ENCODE measurements at regions not wholly inside any gene's neighbourhood (a gene's known extent, or its start where the extent isn't known, plus 50 kb on each side); places are given as distances from the start of the nearest gene placed in this dataset.
"Not testable (repeated sequence)": the region's sequence is repeated elsewhere in the genome, so short reads cannot be mapped to it uniquely, and the experiment has no call there.

DNA sequence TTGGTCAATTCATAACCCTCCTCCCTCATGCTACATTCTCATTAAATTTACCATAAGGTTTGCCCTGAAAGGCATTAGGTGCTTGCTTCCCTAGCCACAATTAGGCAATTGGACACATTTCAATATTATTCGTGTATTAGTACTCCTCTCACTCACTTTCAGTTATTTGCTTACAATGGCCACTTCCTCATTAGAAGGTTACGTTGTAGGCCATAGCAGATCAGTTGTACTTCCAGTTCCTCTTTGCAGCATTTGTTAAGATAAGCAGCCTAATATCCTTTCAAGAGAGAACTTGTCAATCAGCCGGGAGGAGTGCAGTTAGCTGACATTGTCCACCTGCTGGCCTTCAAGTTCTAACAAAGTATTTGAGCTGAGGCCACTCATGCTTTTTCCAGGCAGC lies 1017.2 kb downstream of the PCDH7 start:
- no peak for DNase-seq
- H3K27me3 ChIP-seq (ENCODE audit: low read length): no peaks in the 10 kb centered on the region
- no peaks in the 10 kb centered on the region for H3K79me2 ChIP-seq (ENCODE audit: low read length)
- H3K4me3 ChIP-seq (ENCODE audit: low read length): no peak overlapping the region
- H3K9me2 ChIP-seq (replicated peaks; ENCODE audit: low read length): no peaks in the 10 kb centered on the region
- H3K4me1 ChIP-seq (ENCODE audit: insufficient read depth, low read length): no peaks in the 10 kb centered on the region
- no peak overlapping the region for H3K9ac ChIP-seq (ENCODE audit: low read length)
- H2AFZ ChIP-seq (ENCODE audit: low read length): no peak overlapping the region
- no peaks in the 10 kb centered on the region for H3K36me3 ChIP-seq (ENCODE audit: low read depth, low read length)
- TF ChIP-seq EZH2phosphoT487 (IDR thresholded peaks at IDR 0.05; ENCODE audit: borderline replicate concordance, low read length): no peak
- TF ChIP-seq, protein P1, sequence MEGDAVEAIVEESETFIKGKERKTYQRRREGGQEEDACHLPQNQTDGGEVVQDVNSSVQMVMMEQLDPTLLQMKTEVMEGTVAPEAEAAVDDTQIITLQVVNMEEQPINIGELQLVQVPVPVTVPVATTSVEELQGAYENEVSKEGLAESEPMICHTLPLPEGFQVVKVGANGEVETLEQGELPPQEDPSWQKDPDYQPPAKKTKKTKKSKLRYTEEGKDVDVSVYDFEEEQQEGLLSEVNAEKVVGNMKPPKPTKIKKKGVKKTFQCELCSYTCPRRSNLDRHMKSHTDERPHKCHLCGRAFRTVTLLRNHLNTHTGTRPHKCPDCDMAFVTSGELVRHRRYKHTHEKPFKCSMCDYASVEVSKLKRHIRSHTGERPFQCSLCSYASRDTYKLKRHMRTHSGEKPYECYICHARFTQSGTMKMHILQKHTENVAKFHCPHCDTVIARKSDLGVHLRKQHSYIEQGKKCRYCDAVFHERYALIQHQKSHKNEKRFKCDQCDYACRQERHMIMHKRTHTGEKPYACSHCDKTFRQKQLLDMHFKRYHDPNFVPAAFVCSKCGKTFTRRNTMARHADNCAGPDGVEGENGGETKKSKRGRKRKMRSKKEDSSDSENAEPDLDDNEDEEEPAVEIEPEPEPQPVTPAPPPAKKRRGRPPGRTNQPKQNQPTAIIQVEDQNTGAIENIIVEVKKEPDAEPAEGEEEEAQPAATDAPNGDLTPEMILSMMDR (conservative IDR thresholded peaks at IDR 0.05; ENCODE audit: low read depth, low read length): no peak
- TF ChIP-seq EZH2 (IDR thresholded peaks at IDR 0.05; ENCODE audit: low read length, unreplicated experiment): no peak
- H3K4me2 ChIP-seq (ENCODE audit: low read length): no peak overlapping the region
- ATAC-seq: no peak
- no TSS peak for BruUV-seq (replicated peaks)
- no peaks in the 10 kb centered on the region for H4K20me1 ChIP-seq (ENCODE audit: low read length)
- H3F3A ChIP-seq (ENCODE audit: low read length, unreplicated experiment): no peaks in the 10 kb centered on the region
- CTCF ChIA-PET: no interaction called here
- H3K9me3 ChIP-seq (ENCODE audit: low read length): no peaks in the 10 kb centered on the region
- intact Hi-C loops (cut with micrococcal nuclease): no loop called here
- H3K27ac ChIP-seq (ENCODE audit: low read length): no peak overlapping the region
- POLR2A ChIA-PET (ENCODE audit: unreplicated experiment): interaction anchor here (0.6 kb wide), 1 partner anchor 42 kb away, joined by 6 read pairs; no protein-coding TSS in a partner anchor

DNA sequence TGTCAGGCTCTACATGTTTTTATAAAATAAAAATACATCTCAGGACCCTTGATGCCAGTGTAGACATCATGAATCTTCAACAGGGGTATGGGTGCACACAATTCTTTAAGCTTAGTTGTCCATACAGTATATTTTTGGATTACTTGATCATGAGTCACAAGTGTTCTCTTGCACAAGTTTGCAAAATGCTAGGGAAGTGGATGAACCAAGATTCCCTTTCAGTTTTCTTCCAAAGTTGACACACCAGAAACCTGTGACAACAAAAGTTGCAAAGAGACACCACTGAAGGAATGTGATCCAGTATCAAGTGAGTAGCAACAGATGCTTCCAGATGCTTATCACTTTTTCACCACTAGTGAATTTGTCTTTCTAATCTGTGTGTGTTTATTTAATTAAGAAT lies 1021.2 kb downstream of the PCDH7 start:
- Histone ChIP-seq H2AFZ (ENCODE audit: low read length) (no peak overlapping the region), H3K4me3 (ENCODE audit: low read length) (no peak overlapping the region), H3K9ac (ENCODE audit: low read length) (no peak overlapping the region), H3K79me2 (ENCODE audit: low read length) (no peaks in the 10 kb centered on the region), H3K4me1 (ENCODE audit: insufficient read depth, low read length) (no peaks in the 10 kb centered on the region), H3K27me3 (ENCODE audit: low read length) (no peaks in the 10 kb centered on the region), H3K4me2 (ENCODE audit: low read length) (no peak overlapping the region), H3F3A (ENCODE audit: low read length, unreplicated experiment) (no peaks in the 10 kb centered on the region), H3K27ac (ENCODE audit: low read length) (no peak overlapping the region), H3K9me3 (ENCODE audit: low read length) (no peaks in the 10 kb centered on the region), H3K36me3 (ENCODE audit: low read depth, low read length) (no peaks in the 10 kb centered on the region), H3K9me2 (replicated peaks; ENCODE audit: low read length) (no peaks in the 10 kb centered on the region), H4K20me1 (ENCODE audit: low read length) (no peaks in the 10 kb centered on the region)
- DNase-seq (peak; percentile 18), ATAC-seq (no peak)
- no peak for TF ChIP-seq EZH2 (IDR thresholded peaks at IDR 0.05; ENCODE audit: low read length, unreplicated experiment)
- TF ChIP-seq, protein P1 (conservative IDR thresholded peaks at IDR 0.05; ENCODE audit: low read depth, low read length): no peak
- TF ChIP-seq EZH2phosphoT487 (IDR thresholded peaks at IDR 0.05; ENCODE audit: borderline replicate concordance, low read length): no peak
- ChIA-PET CTCF (no interaction called here), POLR2A (ENCODE audit: unreplicated experiment) (no interaction called here)
- intact Hi-C loops (cut with micrococcal nuclease): no loop called here
- no TSS peak for BruUV-seq (replicated peaks)

DNA sequence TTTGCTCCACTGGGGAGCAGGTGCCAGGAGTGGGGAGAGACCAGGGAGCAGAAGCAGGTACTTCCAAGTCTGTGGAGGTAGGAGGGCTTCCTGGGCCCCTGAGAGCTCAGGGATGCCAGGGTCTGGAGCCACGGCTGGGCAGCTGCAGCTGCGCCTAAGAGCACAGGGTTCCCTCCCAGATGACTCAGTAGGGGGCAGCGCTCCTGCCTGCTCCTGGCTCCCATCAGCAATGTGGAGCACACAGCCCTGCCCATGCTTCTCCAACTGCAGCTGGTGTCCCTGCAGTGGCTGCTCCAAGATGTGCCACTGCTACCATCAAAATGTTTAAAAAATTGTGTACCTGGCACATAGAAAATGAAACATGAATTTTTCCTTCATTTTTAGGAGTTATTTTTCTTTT lies 1028.2 kb downstream of the PCDH7 start:
- Histone ChIP-seq H2AFZ (ENCODE audit: low read length) (no peak overlapping the region), H3K36me3 (ENCODE audit: low read depth, low read length) (no peaks in the 10 kb centered on the region), H3K79me2 (ENCODE audit: low read length) (no peaks in the 10 kb centered on the region), H3F3A (ENCODE audit: low read length, unreplicated experiment) (no peaks in the 10 kb centered on the region), H3K27ac (ENCODE audit: low read length) (no peak overlapping the region), H4K20me1 (ENCODE audit: low read length) (no peaks in the 10 kb centered on the region), H3K4me2 (ENCODE audit: low read length) (no peak overlapping the region), H3K9ac (ENCODE audit: low read length) (no peak overlapping the region), H3K4me3 (ENCODE audit: low read length) (no peak overlapping the region), H3K9me2 (replicated peaks; ENCODE audit: low read length) (no peaks in the 10 kb centered on the region), H3K9me3 (ENCODE audit: low read length) (no peaks in the 10 kb centered on the region), H3K27me3 (ENCODE audit: low read length) (no peaks in the 10 kb centered on the region), H3K4me1 (ENCODE audit: insufficient read depth, low read length) (no peaks in the 10 kb centered on the region)
- no TSS peak for BruUV-seq (replicated peaks)
- DNase-seq: no peak
- no peak for ATAC-seq
- ChIA-PET POLR2A (ENCODE audit: unreplicated experiment) (no interaction called here), CTCF (no interaction called here)
- intact Hi-C loops (cut with micrococcal nuclease): no loop called here
- TF ChIP-seq EZH2phosphoT487 (IDR thresholded peaks at IDR 0.05; ENCODE audit: borderline replicate concordance, low read length): no peak
- TF ChIP-seq, protein P1 (conservative IDR thresholded peaks at IDR 0.05; ENCODE audit: low read depth, low read length): no peak
- TF ChIP-seq EZH2 (IDR thresholded peaks at IDR 0.05; ENCODE audit: low read length, unreplicated experiment): no peak

DNA sequence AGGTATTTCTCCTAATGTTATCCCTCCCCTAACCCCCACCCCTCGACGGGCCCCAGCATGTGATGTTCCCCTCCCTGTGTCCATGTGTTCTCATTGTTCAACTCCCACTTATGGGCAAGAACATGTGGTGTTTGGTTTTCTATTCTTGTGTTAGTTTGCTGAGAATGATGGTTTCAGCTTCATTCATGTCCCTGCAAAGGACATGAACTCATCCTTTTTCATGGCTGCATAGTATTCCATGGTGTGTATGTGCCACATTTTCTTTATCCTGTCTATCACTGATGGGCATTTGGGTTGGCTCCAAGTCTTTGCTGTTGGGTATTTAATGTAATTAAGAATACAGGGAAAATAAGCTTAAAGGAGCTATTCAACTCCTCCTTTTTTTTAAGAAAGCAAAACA lies 1030.4 kb downstream of the PCDH7 start:
- H3K9ac ChIP-seq (ENCODE audit: low read length); H3K4me1 ChIP-seq (ENCODE audit: insufficient read depth, low read length); H3K36me3 ChIP-seq (ENCODE audit: low read depth, low read length); H3K27ac ChIP-seq (ENCODE audit: low read length); H3K9me2 ChIP-seq (replicated peaks; ENCODE audit: low read length); H3K4me3 ChIP-seq (ENCODE audit: low read length); H2AFZ ChIP-seq (ENCODE audit: low read length); H3F3A ChIP-seq (ENCODE audit: low read length, unreplicated experiment); intact Hi-C loops (cut with micrococcal nuclease); CTCF ChIA-PET; H3K4me2 ChIP-seq (ENCODE audit: low read length); H3K79me2 ChIP-seq (ENCODE audit: low read length); DNase-seq; BruUV-seq (replicated peaks); POLR2A ChIA-PET (ENCODE audit: unreplicated experiment); H4K20me1 ChIP-seq (ENCODE audit: low read length); ATAC-seq; H3K27me3 ChIP-seq (ENCODE audit: low read length); H3K9me3 ChIP-seq (ENCODE audit: low read length): not testable (repeated sequence)
